ENCODE measurements at regions not wholly inside any gene's neighbourhood (a gene's known extent, or its start where the extent isn't known, plus 50 kb on each side); places are given as distances from the start of the nearest gene placed in this dataset.

- H3K9me2 ChIP-seq (ENCODE audit: low read depth, low read length), result no peaks in the 10 kb centered on the region
- H3K9me3 ChIP-seq (ENCODE audit: low read length), result no peaks in the 10 kb centered on the region
- H3K9ac ChIP-seq (ENCODE audit: low read length), result no peak overlapping the region
- H3K27ac ChIP-seq (ENCODE audit: low read depth, low read length, poor library complexity, severe bottlenecking), result no peak overlapping the region
- no peak overlapping the region for H3K4me3 ChIP-seq (ENCODE audit: low read depth, low read length, poor library complexity, severe bottlenecking)
- H3K4me2 ChIP-seq (ENCODE audit: low read length), result no peak overlapping the region
- TF ChIP-seq EZH2 (IDR thresholded peaks at IDR 0.05; ENCODE audit: borderline replicate concordance, low read length) (no peak), CTCF (IDR thresholded peaks at IDR 0.05; ENCODE audit: low read length) (no peak)
- H4K20me1 ChIP-seq (ENCODE audit: insufficient read depth, low read length), result no peaks in the 10 kb centered on the region
- H3K36me3 ChIP-seq (ENCODE audit: insufficient read depth, low read length), result no peaks in the 10 kb centered on the region
- no peaks in the 10 kb centered on the region for H3K4me1 ChIP-seq (ENCODE audit: insufficient read depth, low read length, severe bottlenecking)
- H3K27me3 ChIP-seq (ENCODE audit: insufficient read depth, low read length), result no peaks in the 10 kb centered on the region
- no peak overlapping the region for H2AFZ ChIP-seq (ENCODE audit: low read length)
- H3K79me2 ChIP-seq (ENCODE audit: insufficient read depth, low read length), result no peaks in the 10 kb centered on the region
- no peaks in the 10 kb centered on the region for H3F3A ChIP-seq (ENCODE audit: insufficient read depth, low read length)
Measured at GRCh38 chr3:18998069-18998468, 150.2 kb upstream of the KCNH8 start.

- H3K27me3 ChIP-seq (ENCODE audit: insufficient read depth, low read length), result no peaks in the 10 kb centered on the region
- H2AFZ ChIP-seq (ENCODE audit: low read length), result no peak overlapping the region
- no peak overlapping the region for H3K9ac ChIP-seq (ENCODE audit: low read length)
- H3K36me3 ChIP-seq (ENCODE audit: insufficient read depth, low read length), result no peaks in the 10 kb centered on the region
- H3K79me2 ChIP-seq (ENCODE audit: insufficient read depth, low read length), result no peaks in the 10 kb centered on the region
- no peaks in the 10 kb centered on the region for H3K4me1 ChIP-seq (ENCODE audit: insufficient read depth, low read length, severe bottlenecking)
- H3K9me2 ChIP-seq (ENCODE audit: low read depth, low read length), result no peaks in the 10 kb centered on the region
- H3K9me3 ChIP-seq (ENCODE audit: low read length), result no peaks in the 10 kb centered on the region
- H3K27ac ChIP-seq (ENCODE audit: low read depth, low read length, poor library complexity, severe bottlenecking), result no peak overlapping the region
- H4K20me1 ChIP-seq (ENCODE audit: insufficient read depth, low read length), result no peaks in the 10 kb centered on the region
- H3F3A ChIP-seq (ENCODE audit: insufficient read depth, low read length), result no peaks in the 10 kb centered on the region
- TF ChIP-seq EZH2 (IDR thresholded peaks at IDR 0.05; ENCODE audit: borderline replicate concordance, low read length) (no peak), CTCF (IDR thresholded peaks at IDR 0.05; ENCODE audit: low read length) (no peak)
- H3K4me3 ChIP-seq (ENCODE audit: low read depth, low read length, poor library complexity, severe bottlenecking), result no peak overlapping the region
- H3K4me2 ChIP-seq (ENCODE audit: low read length), result no peak overlapping the region
Measured at GRCh38 chr3:18992709-18993108, 155.6 kb upstream of the KCNH8 start.

- no peaks in the 10 kb centered on the region for H3K4me1 ChIP-seq (ENCODE audit: insufficient read depth, low read length, severe bottlenecking)
- H3K36me3 ChIP-seq (ENCODE audit: insufficient read depth, low read length), result no peaks in the 10 kb centered on the region
- H3K27ac ChIP-seq (ENCODE audit: low read depth, low read length, poor library complexity, severe bottlenecking), result no peak overlapping the region
- no peaks in the 10 kb centered on the region for H3K27me3 ChIP-seq (ENCODE audit: insufficient read depth, low read length)
- no peak overlapping the region for H3K4me3 ChIP-seq (ENCODE audit: low read depth, low read length, poor library complexity, severe bottlenecking)
- H3K9me3 ChIP-seq (ENCODE audit: low read length), result no peaks in the 10 kb centered on the region
- no peak overlapping the region for H3K9ac ChIP-seq (ENCODE audit: low read length)
- H3K4me2 ChIP-seq (ENCODE audit: low read length), result no peak overlapping the region
- H3K79me2 ChIP-seq (ENCODE audit: insufficient read depth, low read length), result no peaks in the 10 kb centered on the region
- TF ChIP-seq EZH2 (IDR thresholded peaks at IDR 0.05; ENCODE audit: borderline replicate concordance, low read length) (no peak), CTCF (IDR thresholded peaks at IDR 0.05; ENCODE audit: low read length) (no peak)
- H2AFZ ChIP-seq (ENCODE audit: low read length), result no peak overlapping the region
- no peaks in the 10 kb centered on the region for H3F3A ChIP-seq (ENCODE audit: insufficient read depth, low read length)
- H4K20me1 ChIP-seq (ENCODE audit: insufficient read depth, low read length), result no peaks in the 10 kb centered on the region
- H3K9me2 ChIP-seq (ENCODE audit: low read depth, low read length), result no peaks in the 10 kb centered on the region
Measured at GRCh38 chr3:18989237-18989795, 159.0 kb upstream of the KCNH8 start.
